Liver (tissue), 8 donors: ENCODE measurements at regions not wholly inside any gene's neighbourhood (a gene's known extent, or its start where the extent isn't known, plus 50 kb on each side); places are given as distances from the start of the nearest gene placed in this dataset.
"Not testable (repeated sequence)": the region's sequence is repeated elsewhere in the genome, so short reads cannot be mapped to it uniquely, and the experiment has no call there.

Experiments
- DNase-seq: peaks from one replicate; pipeline ENCODE4 v3.0.0-alpha.2; 2017; ENCODE audit warnings: low spot score
- H3K27ac ChIP-seq, 2 donors: one replicate each; pipeline ENCODE4 v1.7.0; 2013; ENCODE audit warnings: inconsistent platforms in 2 of 2, low read length in 2 of 2, control low read depth in 1 of 2, low read depth in 1 of 2, mild to moderate bottlenecking in 1 of 2
- H3K27me3 ChIP-seq, 4 donors: one replicate each; pipeline versions ENCODE4 v1.6.1 to v1.7.0; 2013; ENCODE audit warnings: low read length in 3 of 4, inconsistent platforms in 1 of 4, mild to moderate bottlenecking in 1 of 4, moderate library complexity in 1 of 4; ENCODE audit not compliant: control insufficient read depth in 4 of 4, insufficient read depth in 4 of 4
- H3K36me3 ChIP-seq, 4 donors: one replicate each; pipeline versions ENCODE4 v1.6.1 to v1.7.0; 2013; ENCODE audit warnings: low read length in 3 of 4, mild to moderate bottlenecking in 3 of 4, low read depth in 1 of 4, moderate library complexity in 1 of 4; ENCODE audit not compliant: control insufficient read depth in 4 of 4, insufficient read depth in 3 of 4
- H3K4me1 ChIP-seq, 4 donors: one replicate each; pipeline versions ENCODE4 v1.6.1 to v1.7.0; 2013; ENCODE audit warnings: low read length in 3 of 4, mild to moderate bottlenecking in 3 of 4, moderate library complexity in 1 of 4; ENCODE audit not compliant: control insufficient read depth in 4 of 4, insufficient read depth in 4 of 4
- H3K4me3 ChIP-seq, 3 donors: one replicate each; pipeline versions ENCODE4 v1.6.1 to v1.7.0; 2013; ENCODE audit warnings: low read length in 3 of 3, control low read depth in 1 of 3, low read depth in 1 of 3, mild to moderate bottlenecking in 1 of 3
- H3K9ac ChIP-seq, 2 donors: one replicate each; pipeline ENCODE4 v1.7.0; 2013; ENCODE audit warnings: low read length in 2 of 2, mild to moderate bottlenecking in 2 of 2, moderate library complexity in 2 of 2, control low read depth in 1 of 2, low read depth in 1 of 2
- H3K9me3 ChIP-seq, 4 donors: one replicate each; pipeline versions ENCODE4 v1.6.1 to v1.7.0; 2013; ENCODE audit warnings: low read length in 3 of 4; ENCODE audit not compliant: control insufficient read depth in 4 of 4
- FOXA1 ChIP-seq: IDR thresholded peaks from 2 replicates; pipeline ENCODE4 v1.6.1; 2016; ENCODE audit warnings: antibody characterized with exemption
- GABPA ChIP-seq, 2 donors: IDR thresholded peaks in 1 of 2; conservative IDR thresholded peaks in 1 of 2; 2 replicates each; pipeline ENCODE4 v1.6.1; 2016; ENCODE audit warnings: antibody characterized with exemption in 2 of 2, mild to moderate bottlenecking in 1 of 2, moderate library complexity in 1 of 2
- MAX ChIP-seq: IDR thresholded peaks from 2 replicates; pipeline ENCODE4 v1.6.1; 2016; ENCODE audit warnings: antibody characterized with exemption
- NR2F2 ChIP-seq: IDR thresholded peaks from 2 replicates; pipeline ENCODE4 v1.6.1; 2016; ENCODE audit warnings: antibody characterized with exemption
- RAD21 ChIP-seq, 2 donors: IDR thresholded peaks; 2 replicates each; pipeline ENCODE4 v1.6.1; 2016; ENCODE audit warnings: antibody characterized with exemption in 2 of 2, mild to moderate bottlenecking in 2 of 2
- RXRA ChIP-seq, 2 donors: IDR thresholded peaks; 2 replicates each; pipeline ENCODE4 v1.6.1; 2017 to 2018; ENCODE audit warnings: antibody characterized with exemption in 2 of 2, mild to moderate bottlenecking in 1 of 2
- SP1 ChIP-seq: IDR thresholded peaks from 2 replicates; pipeline ENCODE4 v1.6.1; 2018; ENCODE audit warnings: antibody characterized with exemption, mild to moderate bottlenecking
- TAF1 ChIP-seq: conservative IDR thresholded peaks from 2 replicates; pipeline ENCODE4 v1.6.1; 2016; ENCODE audit warnings: antibody characterized with exemption, mild to moderate bottlenecking
- YY1 ChIP-seq: IDR thresholded peaks from 2 replicates; pipeline ENCODE4 v1.6.1; 2016; ENCODE audit warnings: antibody characterized with exemption, mild to moderate bottlenecking
- WGBS: extraction: QIAGEN DNeasy Blood & Tissue Kit; methylation state at CpG from one replicate; pipeline ENCODE4 v1.1.7; 2013; 5-methylcytosine and 5-hydroxymethylcytosine counted together
- TF ChIP-seq, protein P1 (sequence below): fragments of 150-350 bp; IDR thresholded peaks from 2 replicates; pipeline ENCODE4 v1.5.1; 2017; ENCODE audit warnings: improper control_type of control experiment, low read depth, low read length; ENCODE audit not compliant: missing input control
- TF ChIP-seq, protein P2 (sequence below): IDR thresholded peaks from 2 replicates; pipeline ENCODE4 v1.6.1; 2016; ENCODE audit warnings: antibody characterized with exemption, mild to moderate bottlenecking
- donor health status: healthy.
- donor health status: healthy.
- donor health status: healthy.
- donor health status: healthy.
- donor health status: healthy.

DNA sequence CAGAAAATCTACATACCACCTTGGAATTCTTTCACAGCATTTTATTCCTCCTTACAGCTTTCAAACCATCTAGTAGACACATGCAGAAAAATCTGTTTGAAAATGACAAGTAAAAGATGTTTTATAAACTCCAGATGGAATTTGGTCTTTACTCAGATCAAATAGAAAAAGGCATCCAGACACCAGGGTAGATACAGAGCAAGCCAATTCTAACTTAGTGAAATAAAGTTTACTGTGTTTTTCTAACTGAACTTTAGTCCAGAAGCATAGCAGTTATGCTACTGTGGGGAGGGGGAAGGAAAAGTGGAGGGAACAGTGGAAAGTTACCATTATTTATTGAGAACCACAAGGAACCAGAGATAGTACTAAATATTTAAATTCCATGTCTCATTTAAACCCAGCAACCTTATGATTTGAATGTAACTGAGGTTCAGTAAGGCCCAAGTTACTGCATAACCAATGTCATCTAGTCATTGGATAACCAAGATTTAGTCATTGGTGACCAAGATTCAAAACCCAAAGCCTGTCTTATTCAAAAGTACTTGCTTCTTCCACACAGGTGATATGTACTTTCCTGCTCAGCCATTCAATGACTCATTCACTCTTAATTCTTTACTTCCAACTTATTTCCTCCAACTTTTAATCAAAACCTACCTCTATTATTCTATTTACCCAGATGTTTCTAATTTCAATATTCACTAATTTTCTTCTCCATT lies 57.7 kb downstream of the RAD51AP2 start:
- Histone ChIP-seq H3K9me3 (no peaks in the 10 kb centered on the region), H3K4me3 (no peak overlapping the region), H3K36me3 (no peaks in the 10 kb centered on the region), H3K9ac (no peak overlapping the region), H3K4me1 (peaks cover 0 to 2% (median 0%) of the 10 kb centered on the region in 4 donors), H3K27me3 (no peaks in the 10 kb centered on the region), H3K27ac (no peak overlapping the region)
- no peak for DNase-seq
- no peak for TF ChIP-seq RAD21 (IDR thresholded peaks at IDR 0.05)
- no peak for TF ChIP-seq FOXA1
- TF ChIP-seq MAX = no peak
- TF ChIP-seq RXRA (IDR thresholded peaks at IDR 0.05) = no peak
- no peak for TF ChIP-seq NR2F2
- TF ChIP-seq, protein P1, sequence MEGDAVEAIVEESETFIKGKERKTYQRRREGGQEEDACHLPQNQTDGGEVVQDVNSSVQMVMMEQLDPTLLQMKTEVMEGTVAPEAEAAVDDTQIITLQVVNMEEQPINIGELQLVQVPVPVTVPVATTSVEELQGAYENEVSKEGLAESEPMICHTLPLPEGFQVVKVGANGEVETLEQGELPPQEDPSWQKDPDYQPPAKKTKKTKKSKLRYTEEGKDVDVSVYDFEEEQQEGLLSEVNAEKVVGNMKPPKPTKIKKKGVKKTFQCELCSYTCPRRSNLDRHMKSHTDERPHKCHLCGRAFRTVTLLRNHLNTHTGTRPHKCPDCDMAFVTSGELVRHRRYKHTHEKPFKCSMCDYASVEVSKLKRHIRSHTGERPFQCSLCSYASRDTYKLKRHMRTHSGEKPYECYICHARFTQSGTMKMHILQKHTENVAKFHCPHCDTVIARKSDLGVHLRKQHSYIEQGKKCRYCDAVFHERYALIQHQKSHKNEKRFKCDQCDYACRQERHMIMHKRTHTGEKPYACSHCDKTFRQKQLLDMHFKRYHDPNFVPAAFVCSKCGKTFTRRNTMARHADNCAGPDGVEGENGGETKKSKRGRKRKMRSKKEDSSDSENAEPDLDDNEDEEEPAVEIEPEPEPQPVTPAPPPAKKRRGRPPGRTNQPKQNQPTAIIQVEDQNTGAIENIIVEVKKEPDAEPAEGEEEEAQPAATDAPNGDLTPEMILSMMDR = no peak
- no peak for TF ChIP-seq GABPA (IDR thresholded peaks at IDR 0.05 in 1 of 2, conservative IDR thresholded peaks at IDR 0.05 in 1 of 2)
- TF ChIP-seq, protein P2, sequence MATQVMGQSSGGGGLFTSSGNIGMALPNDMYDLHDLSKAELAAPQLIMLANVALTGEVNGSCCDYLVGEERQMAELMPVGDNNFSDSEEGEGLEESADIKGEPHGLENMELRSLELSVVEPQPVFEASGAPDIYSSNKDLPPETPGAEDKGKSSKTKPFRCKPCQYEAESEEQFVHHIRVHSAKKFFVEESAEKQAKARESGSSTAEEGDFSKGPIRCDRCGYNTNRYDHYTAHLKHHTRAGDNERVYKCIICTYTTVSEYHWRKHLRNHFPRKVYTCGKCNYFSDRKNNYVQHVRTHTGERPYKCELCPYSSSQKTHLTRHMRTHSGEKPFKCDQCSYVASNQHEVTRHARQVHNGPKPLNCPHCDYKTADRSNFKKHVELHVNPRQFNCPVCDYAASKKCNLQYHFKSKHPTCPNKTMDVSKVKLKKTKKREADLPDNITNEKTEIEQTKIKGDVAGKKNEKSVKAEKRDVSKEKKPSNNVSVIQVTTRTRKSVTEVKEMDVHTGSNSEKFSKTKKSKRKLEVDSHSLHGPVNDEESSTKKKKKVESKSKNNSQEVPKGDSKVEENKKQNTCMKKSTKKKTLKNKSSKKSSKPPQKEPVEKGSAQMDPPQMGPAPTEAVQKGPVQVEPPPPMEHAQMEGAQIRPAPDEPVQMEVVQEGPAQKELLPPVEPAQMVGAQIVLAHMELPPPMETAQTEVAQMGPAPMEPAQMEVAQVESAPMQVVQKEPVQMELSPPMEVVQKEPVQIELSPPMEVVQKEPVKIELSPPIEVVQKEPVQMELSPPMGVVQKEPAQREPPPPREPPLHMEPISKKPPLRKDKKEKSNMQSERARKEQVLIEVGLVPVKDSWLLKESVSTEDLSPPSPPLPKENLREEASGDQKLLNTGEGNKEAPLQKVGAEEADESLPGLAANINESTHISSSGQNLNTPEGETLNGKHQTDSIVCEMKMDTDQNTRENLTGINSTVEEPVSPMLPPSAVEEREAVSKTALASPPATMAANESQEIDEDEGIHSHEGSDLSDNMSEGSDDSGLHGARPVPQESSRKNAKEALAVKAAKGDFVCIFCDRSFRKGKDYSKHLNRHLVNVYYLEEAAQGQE = no peak
- no peak for TF ChIP-seq SP1
- TF ChIP-seq TAF1 = no peak

- 74% methylated on average over 2 of the region's 2 CpGs for WGBS
- no peak for TF ChIP-seq YY1
- DNase-seq = no peak
- H3K27me3 ChIP-seq = no peaks in the 10 kb centered on the region
- no peak overlapping the region for H3K4me3 ChIP-seq
- no peaks in the 10 kb centered on the region for H3K4me1 ChIP-seq
- no peaks in the 10 kb centered on the region for H3K9me3 ChIP-seq
- no peak overlapping the region for H3K27ac ChIP-seq
- no peak overlapping the region for H3K9ac ChIP-seq
- H3K36me3 ChIP-seq = no peaks in the 10 kb centered on the region
Observed at GRCh38 chr2:17455343-17455742, 62.9 kb downstream of the RAD51AP2 start.

DNA sequence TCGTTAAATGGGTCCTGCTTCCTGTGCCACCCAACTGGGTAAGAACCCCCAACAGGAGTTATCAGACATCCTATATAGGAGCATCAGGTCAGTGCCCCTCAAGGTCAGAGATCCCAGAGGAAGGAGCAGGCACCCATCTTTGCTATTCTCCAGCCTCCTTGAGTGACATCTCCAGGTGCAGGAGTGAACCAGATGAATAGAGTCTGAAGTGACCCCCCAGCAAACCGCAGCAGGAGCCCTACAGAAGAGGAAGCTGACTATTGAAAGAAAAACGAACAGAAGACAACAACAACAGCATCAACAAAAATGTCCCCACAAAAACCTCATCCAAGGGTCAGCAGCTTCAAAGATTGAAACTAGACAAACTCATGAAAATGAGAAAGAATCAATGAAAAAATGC lies 72.0 kb downstream of the RAD51AP2 start:
- WGBS = 83% methylated on average over 3 of the region's 3 CpGs
- not testable (repeated sequence) for DNase-seq, H3K27ac ChIP-seq, H3K4me1 ChIP-seq, H3K27me3 ChIP-seq, H3K36me3 ChIP-seq, H3K9me3 ChIP-seq, H3K4me3 ChIP-seq, H3K9ac ChIP-seq
